K562 (cell line): ENCODE measurements at regions not wholly inside any gene's neighbourhood (a gene's known extent, or its start where the extent isn't known, plus 50 kb on each side); places are given as distances from the start of the nearest gene placed in this dataset.

ENCODE experiments used
- ATAC-seq: fragments of 200-7000 bp; cut with Tn5 transposase; 3 replicates; pipeline ENCODE4 v1.9.1; 2020; ENCODE audit warnings: moderate library complexity
- BruUV-seq: library from RNA; stranded (reverse); fragments of 400-500 nt; replicated peaks from 2 replicates; lab custom pipeline; 2021; lab: Mats Ljungman, UMichigan
- CTCF ChIA-PET: fragments of 300-600 bp; formaldehyde crosslinking; extraction: SDS; loops from one replicate; lab custom pipeline; 2021; ENCODE audit warnings: low intra/inter-chr PET ratio; lab: Yijun Ruan, JAX
- POLR2A ChIA-PET: fragments of 300-600, 350-650 bp; sonication (Branson Sonifier 250); formaldehyde crosslinking; extraction: SDS; loops from one replicate; lab custom pipeline; 2021; ENCODE audit warnings: antibody characterized with exemption, inconsistent platforms; lab: Yijun Ruan, JAX
- DNase-seq, 4 experiments: peaks; one replicate each; pipeline versions ENCODE4 v3.0.0 to v3.0.0-alpha.2; 2011 to 2018; ENCODE audit warnings: low spot score in 3 of 4, mixed read lengths in 3 of 4; ENCODE audit errors: extremely low read depth in 1 of 4
- FAIRE-seq: peaks from 2 replicates; lab custom pipeline; 2011; peaks lifted over from hg19 to GRCh38; lab: Jason Lieb, UNC
- H2AFZ ChIP-seq: 2 replicates; pipeline ENCODE4 v1.6.0; 2011; ENCODE audit warnings: low read depth, low read length, control low read depth, inconsistent platforms
- H3K27ac ChIP-seq: fragments of 200-600 bp; 3 replicates; pipeline ENCODE4 v1.8.0; 2011; ENCODE audit warnings: low read depth, mild to moderate bottlenecking, control low read depth, inconsistent platforms, low read length, moderate library complexity, mixed read lengths; ENCODE audit errors: extremely low read depth
- H3K27me3 ChIP-seq, 2 experiments: fragments of 300-600 bp in 1 of 2; 2 replicates in 1 of 2; 3 replicates in 1 of 2; pipeline versions ENCODE4 v1.6.0 to v1.8.0; 2011; ENCODE audit warnings: inconsistent platforms in 2 of 2, low read length in 2 of 2, mild to moderate bottlenecking in 1 of 2, mixed read lengths in 1 of 2, moderate library complexity in 1 of 2; ENCODE audit not compliant: control insufficient read depth in 2 of 2, insufficient read depth in 2 of 2
- H3K36me3 ChIP-seq: fragments of 300-600 bp; 3 replicates; pipeline ENCODE4 v1.8.0; 2011; ENCODE audit warnings: mild to moderate bottlenecking, low read length, inconsistent platforms; ENCODE audit not compliant: control insufficient read depth, insufficient read depth
- H3K4me1 ChIP-seq, 2 experiments: fragments of 200-600 bp in 1 of 2; replicated peaks in 1 of 2; 2 replicates in 1 of 2; 3 replicates in 1 of 2; pipeline versions ENCODE4 v1.5.1 to v1.8.0; 2011; ENCODE audit warnings: inconsistent platforms in 2 of 2, low read length in 2 of 2, mild to moderate bottlenecking in 1 of 2, mixed read lengths in 1 of 2, moderate library complexity in 1 of 2; ENCODE audit not compliant: control insufficient read depth in 2 of 2, insufficient read depth in 2 of 2
- H3K4me2 ChIP-seq: 2 replicates; pipeline ENCODE4 v1.6.1; 2011; ENCODE audit warnings: low read length, control low read depth, inconsistent platforms, mixed read lengths; ENCODE audit not compliant: insufficient read depth
- H3K4me3 ChIP-seq: fragments of 200-600 bp; sonication (generic), shearing (Covaris generic); 2 replicates; pipeline ENCODE4 v1.5.1; 2016; ENCODE audit warnings: control low read depth, inconsistent platforms
- H3K79me2 ChIP-seq: fragments of 200-600 bp; 3 replicates; pipeline ENCODE4 v1.8.0; 2011; ENCODE audit warnings: low read length, inconsistent platforms; ENCODE audit not compliant: control insufficient read depth, insufficient read depth
- H3K9ac ChIP-seq, 2 experiments: 2 replicates each; pipeline versions ENCODE4 v1.6.0 to v1.6.1; 2011; ENCODE audit warnings: low read depth in 2 of 2, low read length in 2 of 2, control low read depth in 1 of 2, inconsistent platforms in 1 of 2, mild to moderate bottlenecking in 1 of 2, mixed read lengths in 1 of 2; ENCODE audit not compliant: insufficient read depth in 1 of 2
- H3K9me1 ChIP-seq: one replicate; pipeline ENCODE4 v1.6.0; 2011; ENCODE audit warnings: inconsistent platforms, mild to moderate bottlenecking, low read length, moderate library complexity; ENCODE audit not compliant: control insufficient read depth, insufficient read depth
- H3K9me3 ChIP-seq: replicated peaks from 2 replicates; pipeline ENCODE4 v1.5.1; 2011; ENCODE audit warnings: low read depth, low read length, inconsistent platforms; ENCODE audit not compliant: control insufficient read depth, insufficient read depth
- H4K20me1 ChIP-seq: replicated peaks from 2 replicates; pipeline ENCODE4 v1.6.1; 2011; ENCODE audit warnings: low read length, inconsistent platforms, mixed read lengths; ENCODE audit not compliant: control insufficient read depth, insufficient read depth
- CHCHD3 ChIP-seq: fragments of 250-450 bp; sonication (Bioruptor Pico); IDR thresholded peaks from 2 replicates; pipeline ENCODE4 v2.1.2; 2022; ENCODE audit warnings: mild to moderate bottlenecking
- NFIC ChIP-seq: fragments of 450-650 bp; IDR thresholded peaks from 2 replicates; pipeline ENCODE4 v1.6.1; 2017; ENCODE audit warnings: mild to moderate bottlenecking, inconsistent platforms
- ZNF274 ChIP-seq: IDR thresholded peaks from 2 replicates; pipeline ENCODE4 v1.6.1; 2011; ENCODE audit warnings: low read depth, mild to moderate bottlenecking, low read length, moderate library complexity, borderline replicate concordance
- ZNF57 ChIP-seq: fragments of 450-650 bp; formaldehyde crosslinking; IDR thresholded peaks from 2 replicates; pipeline ENCODE4 v1.4.0; 2020; ENCODE audit warnings: mild to moderate bottlenecking, moderate library complexity
- WGBS: fragments of 100-300 bp; shearing (Covaris generic); methylation state at CpG from one replicate; pipeline ENCODE4 v1.1.6; 2016; ENCODE audit warnings: low coverage, mixed read lengths; ENCODE audit not compliant: insufficient coverage; ENCODE audit errors: missing lambda C conversion rate; 5-methylcytosine and 5-hydroxymethylcytosine counted together
- in situ Hi-C: fragments of 300-500 bp; cut with MboI; formaldehyde crosslinking; loops from 4 replicates; pipeline ENCODE4 v1.15.0; 2018; ENCODE audit warnings: inconsistent platforms, mixed read lengths
- intact Hi-C: fragments of 100-400 bp; cut with micrococcal nuclease; formaldehyde crosslinking; loops from 2 replicates; pipeline ENCODE4 v1.14.2; 2022

DNA sequence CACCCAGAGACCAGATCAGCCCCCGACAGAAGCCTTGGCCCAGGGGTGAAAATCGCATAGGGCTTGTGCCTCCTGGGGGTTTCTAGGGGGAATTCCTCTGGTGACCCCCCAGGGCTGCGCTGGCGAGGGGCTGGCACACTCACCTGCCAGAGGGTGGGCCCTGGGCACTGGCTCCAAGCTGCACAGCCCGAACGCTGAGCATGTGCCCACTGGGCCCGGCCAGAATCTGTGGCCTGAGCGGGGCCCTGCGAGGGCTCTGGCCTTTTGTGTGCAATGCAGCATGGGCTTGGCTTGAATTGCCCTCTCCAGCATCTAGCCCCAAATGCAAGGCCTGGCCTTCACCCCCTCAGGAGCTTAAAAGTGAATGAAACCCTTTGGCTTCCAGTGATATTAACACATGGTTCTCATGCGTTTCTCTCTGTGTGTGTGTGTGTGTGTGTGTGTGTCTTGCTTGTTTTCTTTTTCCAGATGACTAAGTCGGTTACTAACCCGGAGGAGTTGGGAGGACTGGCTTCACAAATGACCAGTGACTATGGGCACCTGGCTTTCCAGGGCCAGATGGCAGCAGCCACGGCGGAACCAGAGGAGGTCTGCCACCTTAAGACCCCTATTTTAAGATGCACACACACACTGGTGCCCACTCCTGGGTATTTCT, 259.1 kb upstream of the TPM1 start:
- 1% methylated on average over 14 of the region's 14 CpGs for WGBS
- ChIA-PET POLR2A (interaction anchor here (0.7 to 1.1 kb wide), 4 partner anchors 20 to 402 kb away, joined by 3 to 4 read pairs (median 4); no protein-coding TSS in a partner anchor), CTCF (no interaction called here)
- in situ Hi-C loops (no loop called here), intact Hi-C loops (no loop called here)
- no peaks in the 10 kb centered on the region for H3K36me3 ChIP-seq
- no peak for TF ChIP-seq NFIC
- TF ChIP-seq ZNF274 = no peak
- TF ChIP-seq ZNF57 (CRISPR knock-in tag) = no peak
- TF ChIP-seq CHCHD3 (CRISPR knock-in tag) = no peak
- FAIRE-seq (no peak), DNase-seq (no peak), ATAC-seq (no peak)
- H4K20me1 ChIP-seq = no peaks in the 10 kb centered on the region
- H3K4me3 ChIP-seq = no peak overlapping the region
- H3K27ac ChIP-seq = no peak overlapping the region
- no peaks in the 10 kb centered on the region for H3K9me3 ChIP-seq
- H3K9ac ChIP-seq = no peak overlapping the region
- H2AFZ ChIP-seq = no peak overlapping the region
- H3K27me3 ChIP-seq = peaks cover 0 to 21% of the 10 kb centered on the region in 2 experiments; a peak in 4 of 5 replicates
- BruUV-seq = no TSS peak
- no peaks in the 10 kb centered on the region for H3K4me1 ChIP-seq
- no peaks in the 10 kb centered on the region for H3K79me2 ChIP-seq
- H3K4me2 ChIP-seq = no peak overlapping the region
- no peaks in the 10 kb centered on the region for H3K9me1 ChIP-seq
